Left kidney (tissue), 1 donor: ENCODE measurements at regions not wholly inside any gene's neighbourhood (a gene's known extent, or its start where the extent isn't known, plus 50 kb on each side); places are given as distances from the start of the nearest gene placed in this dataset.
"Not testable (repeated sequence)": the region's sequence is repeated elsewhere in the genome, so short reads cannot be mapped to it uniquely, and the experiment has no call there.

Source experiments
- DNase-seq: peaks from one replicate; pipeline ENCODE4 v3.0.0-alpha.2; 2013

DNA sequence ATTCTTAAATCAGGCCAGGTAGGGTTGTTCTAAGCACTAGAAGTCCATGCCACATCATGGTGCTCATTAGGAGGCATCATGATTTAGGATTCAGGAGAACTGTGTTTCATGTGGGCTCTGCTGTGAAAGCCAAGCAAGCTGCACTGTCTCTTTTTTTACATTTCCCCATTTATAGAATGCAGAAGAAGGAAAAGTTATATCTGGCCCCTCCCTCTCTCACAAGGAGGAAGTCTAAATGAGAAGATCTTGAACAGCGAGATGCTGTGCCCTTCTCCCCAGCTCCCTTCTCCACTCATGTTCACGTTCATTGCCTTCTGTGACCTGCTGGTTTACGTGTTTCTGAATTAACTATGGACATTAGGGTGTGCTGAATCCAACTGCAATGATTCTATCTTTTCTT is 178.5 kb upstream of the RASGRP1 start:
- no peak for DNase-seq

DNA sequence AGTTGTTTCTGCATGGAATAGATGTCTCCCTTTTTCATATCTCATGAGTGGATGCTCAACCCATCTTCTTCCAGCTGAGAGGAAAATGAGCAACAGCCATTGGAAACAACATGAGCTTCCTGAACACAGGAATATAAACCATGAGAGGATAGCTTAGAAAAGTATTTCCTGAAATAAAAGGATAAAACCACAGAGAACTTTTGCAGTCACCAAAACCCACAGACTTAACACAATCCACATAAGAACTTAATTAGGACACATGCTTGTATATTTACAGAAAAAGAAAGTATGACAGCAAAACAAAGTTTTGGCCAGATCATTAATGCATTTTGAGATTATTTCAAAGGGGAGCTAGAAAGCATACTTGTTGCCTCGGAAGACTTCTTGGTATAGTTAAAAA is 180.5 kb upstream of the RASGRP1 start:
- DNase-seq: no peak

DNA sequence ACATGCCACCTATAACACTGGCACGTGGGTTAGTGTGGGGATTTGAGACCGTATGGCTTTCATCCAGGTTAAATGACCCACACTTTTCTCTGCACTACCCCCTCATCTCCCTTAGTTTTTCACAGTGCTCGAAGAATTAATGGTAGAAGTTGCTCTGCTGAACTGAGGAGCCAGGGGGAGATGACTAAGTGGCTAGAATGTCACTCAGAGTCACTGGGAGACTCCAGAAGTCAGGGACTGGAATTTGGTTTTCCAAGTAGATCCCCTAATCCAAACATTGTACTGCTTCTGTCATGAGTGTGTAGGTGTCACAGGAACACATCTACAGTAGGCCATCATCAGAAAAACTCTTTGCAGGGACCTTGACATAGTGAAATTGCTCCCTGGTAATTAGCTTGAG is 181.0 kb upstream of the RASGRP1 start:
- DNase-seq: no peak

DNA sequence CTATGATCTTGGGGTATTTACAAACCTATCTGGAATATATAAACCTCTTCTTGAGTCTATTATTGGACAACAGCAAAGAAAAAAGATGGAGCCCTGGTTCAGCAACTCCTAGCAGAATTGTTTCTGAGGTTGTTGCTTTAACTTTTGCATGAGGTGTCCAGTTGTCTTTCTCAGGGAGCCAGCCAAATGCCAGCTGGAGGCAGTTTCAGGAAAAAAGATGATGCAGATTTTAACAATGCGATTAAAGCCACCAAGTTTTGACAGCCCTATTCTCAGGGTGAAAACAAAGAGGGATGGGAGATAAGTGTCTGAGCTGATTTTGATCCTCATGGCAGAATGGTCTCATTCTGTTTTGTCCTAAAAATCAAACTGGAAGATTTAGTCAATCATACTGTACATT is 181.6 kb upstream of the RASGRP1 start:
- DNase-seq: no peak

DNA sequence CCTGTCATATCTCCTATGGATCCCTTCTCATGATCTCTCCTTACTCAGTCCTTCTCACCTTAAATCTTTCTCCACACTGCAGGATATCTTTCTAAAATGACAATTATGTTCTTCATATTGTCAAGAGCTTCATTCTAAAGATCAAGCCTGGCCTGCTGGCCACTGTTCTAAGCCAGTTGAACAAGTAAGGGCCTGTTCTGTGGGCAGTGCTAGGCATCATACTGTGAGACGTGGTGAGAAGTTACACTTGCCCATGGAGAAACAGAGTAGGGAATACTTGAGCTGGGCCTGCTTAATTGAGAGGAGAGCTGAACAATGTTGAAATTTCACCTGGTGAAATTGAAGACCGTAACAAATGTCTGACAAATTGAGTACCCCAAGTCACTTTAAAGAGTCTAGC is 184.1 kb upstream of the RASGRP1 start:
- no peak for DNase-seq

DNA sequence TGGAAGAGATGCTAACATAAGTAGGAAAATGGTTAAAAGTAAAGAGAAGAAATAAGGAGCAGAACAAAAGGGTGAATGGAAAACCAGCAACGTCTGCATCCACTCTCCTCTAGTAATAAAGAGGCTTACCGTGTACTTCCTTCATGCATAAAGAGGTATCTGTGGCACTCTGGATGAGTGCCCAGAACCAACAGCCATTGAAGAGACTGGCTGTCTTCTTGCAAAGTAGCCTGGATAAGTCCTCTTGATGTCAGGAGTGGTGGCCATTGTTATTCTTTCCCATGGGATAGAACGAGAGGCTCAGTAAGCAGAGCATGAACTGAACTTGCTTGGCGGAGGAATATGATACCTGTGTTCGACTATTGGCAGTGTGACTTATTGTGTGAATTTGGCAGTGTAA is 186.2 kb upstream of the RASGRP1 start:
- DNase-seq: no peak

DNA sequence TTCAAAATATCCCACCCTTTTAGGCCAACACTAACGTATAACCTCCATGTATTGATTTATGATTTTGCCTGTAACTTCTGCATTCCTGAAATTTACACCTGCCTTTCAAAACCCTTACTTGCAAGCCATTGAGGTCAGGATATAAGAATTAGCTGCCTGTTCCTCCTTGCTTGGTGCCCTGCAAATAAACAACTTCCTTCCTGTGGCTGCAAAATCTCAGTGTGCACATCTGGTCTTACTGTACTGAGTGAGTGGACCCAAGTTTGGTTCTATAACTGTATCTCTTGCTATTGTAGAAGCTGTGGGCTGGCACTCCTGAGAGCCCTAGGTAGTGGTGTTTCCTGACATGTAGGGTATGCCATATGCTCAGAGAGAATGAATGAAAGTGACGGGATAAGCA is 191.1 kb upstream of the RASGRP1 start:
- DNase-seq: no peak

DNA sequence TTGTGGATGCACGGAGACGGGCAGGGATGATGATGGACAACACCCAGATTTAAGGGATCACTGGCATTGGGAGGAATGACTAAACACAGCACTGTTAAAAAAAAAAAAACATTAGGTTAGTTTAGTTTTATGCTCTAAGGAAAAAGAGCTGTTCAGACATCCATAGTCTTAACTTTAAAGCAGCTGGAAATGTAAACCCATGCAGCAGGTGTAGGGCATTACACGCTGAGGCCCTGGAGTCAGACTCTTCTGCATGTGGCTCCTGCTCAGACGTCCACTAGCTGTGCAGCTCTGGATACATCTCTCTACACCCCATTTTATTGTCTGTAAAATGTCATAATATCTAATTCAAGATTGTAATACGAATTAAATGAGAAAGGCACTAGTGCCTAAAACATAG is 191.8 kb upstream of the RASGRP1 start:
- no peak for DNase-seq

DNA sequence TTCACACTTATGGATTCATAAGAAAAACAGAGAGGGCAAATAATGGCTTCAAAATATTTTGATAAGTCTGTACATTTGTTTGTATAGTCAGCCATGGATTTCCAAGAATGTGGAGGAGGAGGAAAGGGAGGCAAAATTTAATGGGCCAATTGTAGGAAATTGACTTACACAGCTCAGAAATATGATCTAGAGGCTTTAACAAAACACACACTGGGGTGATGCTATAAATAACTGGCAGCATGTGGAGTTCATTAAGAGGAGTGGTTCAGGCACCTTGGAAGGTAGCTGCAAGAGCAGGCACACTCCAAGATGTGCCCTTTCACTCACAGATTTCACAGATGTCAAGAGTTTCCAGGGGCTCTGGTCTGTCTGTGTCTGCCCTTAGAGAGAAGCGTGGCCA is 193.4 kb upstream of the RASGRP1 start:
- peak; percentile 42 for DNase-seq

DNA sequence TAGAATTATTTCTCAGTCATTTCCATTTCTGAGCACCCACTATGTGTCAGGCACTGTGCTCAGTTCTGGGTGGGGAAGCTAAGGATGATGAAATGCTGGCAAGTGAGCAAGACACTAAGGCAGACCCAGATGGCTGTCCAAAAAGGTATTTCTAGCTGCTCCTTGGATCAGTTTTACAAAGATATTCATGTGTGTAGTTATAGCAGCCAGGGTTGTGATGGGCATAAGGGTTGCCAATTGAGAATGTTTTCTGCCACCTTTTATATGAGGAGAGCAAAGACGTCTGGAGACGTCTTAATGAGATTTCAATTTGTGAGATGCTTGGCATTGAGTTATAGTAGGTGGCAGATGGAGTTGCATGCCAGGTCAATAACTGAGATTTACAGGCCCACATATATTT is 197.1 kb upstream of the RASGRP1 start:
- no peak for DNase-seq

DNA sequence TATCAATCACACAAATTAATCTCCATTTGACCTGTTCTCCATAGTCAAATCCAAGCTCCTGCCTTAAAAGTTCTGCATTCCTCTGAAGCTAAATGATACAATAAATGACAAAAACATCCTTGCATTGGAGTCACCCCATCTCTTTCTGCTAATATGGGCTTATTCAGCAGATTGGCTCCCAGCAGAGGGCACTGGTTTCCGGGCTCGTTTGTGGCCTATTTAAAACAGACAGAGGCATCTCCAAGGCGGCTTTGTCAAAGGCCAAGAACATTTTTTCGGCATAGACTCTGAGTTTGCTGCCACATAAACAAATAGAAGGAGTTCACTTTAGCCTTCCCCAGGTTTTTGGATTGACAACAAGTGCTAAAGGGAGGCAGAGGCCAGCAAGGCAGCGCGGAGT is 204.4 kb upstream of the RASGRP1 start:
- no peak for DNase-seq

DNA sequence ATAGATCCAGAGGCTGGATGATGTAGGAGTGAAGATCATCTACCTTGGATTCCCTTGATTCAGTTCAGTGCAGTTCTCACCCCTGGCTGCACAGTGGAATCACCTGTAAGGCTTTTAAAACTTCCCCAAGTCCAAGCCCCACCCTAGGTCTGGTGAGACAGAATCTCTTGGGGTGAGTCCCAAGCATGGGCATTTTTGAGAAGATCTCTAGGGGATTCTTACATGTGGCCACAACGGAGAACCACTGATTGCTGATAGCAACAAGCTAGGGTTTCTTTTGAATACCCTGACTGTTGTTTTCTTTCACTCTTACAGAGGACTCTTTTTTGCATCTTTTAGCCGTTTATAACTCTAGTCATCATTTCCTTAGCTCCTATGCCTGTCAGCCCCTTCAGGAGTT is 204.9 kb upstream of the RASGRP1 start:
- DNase-seq: no peak

DNA sequence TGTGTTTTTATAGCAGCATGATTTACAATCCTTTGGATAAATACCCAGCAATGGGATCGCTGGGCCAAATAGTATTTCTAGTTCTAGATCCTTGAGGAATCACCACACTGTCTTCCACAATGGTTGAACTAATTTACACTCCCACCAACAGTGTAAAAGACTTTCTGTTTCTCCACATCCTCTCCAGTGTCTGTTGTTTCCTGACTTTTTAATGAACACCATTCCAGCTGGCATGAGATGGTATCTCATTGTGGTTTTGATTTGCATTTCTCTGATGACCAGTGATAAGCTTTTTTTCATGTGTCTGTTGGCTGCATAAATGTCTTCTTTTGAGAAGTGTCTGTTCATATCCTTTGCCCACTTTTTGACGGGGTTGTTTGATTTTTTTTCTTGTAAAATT is 209.5 kb upstream of the RASGRP1 start:
- not testable (repeated sequence) for DNase-seq

DNA sequence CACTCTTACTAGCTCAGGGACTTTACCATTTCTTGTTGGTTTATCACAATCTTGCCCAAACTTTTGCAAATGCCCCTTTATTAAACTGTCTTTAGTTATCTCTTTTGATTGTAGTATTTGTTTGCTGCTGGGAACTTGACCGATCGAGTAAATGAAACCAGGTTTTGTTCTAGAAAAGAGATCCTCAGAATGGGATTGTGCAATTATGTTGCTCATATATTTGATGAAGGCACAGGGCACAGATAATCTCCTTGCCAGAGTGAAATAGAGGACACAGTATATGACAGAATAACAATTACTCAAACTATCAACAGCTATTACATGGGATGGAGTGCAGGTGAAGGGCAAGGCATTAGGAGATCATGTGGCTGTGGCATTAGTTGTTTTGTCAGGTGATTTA is 216.6 kb upstream of the RASGRP1 start:
- no peak for DNase-seq

DNA sequence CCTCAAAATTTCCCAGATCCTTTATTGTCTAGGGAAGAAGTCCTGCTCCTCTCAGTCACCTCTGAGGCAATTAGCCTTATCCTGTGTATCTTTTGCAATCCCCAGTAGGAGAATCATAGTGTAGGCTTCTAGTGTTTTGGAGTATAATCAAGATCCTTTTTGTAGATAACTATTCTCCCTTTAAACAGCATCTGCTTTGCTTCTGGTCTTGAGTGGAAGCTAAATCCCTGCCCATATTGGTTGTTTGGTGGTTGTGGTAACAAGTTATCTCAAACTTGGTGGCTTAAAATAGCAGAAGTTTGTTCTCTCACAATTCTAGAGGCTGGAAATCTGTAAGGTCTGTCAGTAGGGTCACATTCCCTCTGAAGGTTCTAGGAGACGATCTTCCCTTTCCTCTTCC is 217.5 kb upstream of the RASGRP1 start:
- DNase-seq: no peak

DNA sequence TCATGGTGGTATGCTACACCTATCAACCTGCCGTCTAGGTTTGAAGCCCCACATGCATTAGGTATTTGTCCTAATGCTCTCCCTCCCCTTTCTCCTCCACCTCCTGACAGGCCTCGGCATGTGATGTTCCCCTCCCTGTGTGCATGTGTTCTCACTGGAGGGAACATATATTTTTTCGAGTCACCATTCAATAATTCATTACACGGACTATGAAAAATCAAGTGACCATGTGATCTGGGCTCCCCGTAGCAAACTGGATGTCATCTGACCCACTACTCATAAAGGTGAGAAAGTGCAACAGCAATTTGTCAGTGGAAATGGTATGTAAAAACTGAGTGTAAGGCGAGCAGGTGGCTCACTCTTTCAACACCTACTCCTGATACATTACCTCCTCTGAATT is 224.3 kb upstream of the RASGRP1 start:
- DNase-seq: no peak

DNA sequence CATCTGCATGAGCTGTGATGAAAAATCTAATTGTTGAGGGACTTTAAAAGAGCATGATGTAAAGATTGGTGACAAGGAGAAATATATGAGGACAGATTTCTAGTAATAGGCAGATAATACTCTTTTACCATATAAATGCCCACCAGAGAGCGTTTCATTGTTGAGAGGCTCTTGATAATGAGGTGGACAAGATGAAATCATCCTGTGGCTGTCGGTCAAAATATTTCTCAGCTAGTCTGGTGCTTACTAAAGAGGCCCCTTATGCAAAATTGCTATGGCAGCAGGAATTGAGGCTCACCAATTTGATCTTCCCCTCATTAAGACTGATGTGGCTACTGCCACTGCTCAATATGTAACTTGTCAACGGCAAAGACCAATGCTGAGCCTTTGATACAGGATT is 225.0 kb upstream of the RASGRP1 start:
- DNase-seq: no peak

DNA sequence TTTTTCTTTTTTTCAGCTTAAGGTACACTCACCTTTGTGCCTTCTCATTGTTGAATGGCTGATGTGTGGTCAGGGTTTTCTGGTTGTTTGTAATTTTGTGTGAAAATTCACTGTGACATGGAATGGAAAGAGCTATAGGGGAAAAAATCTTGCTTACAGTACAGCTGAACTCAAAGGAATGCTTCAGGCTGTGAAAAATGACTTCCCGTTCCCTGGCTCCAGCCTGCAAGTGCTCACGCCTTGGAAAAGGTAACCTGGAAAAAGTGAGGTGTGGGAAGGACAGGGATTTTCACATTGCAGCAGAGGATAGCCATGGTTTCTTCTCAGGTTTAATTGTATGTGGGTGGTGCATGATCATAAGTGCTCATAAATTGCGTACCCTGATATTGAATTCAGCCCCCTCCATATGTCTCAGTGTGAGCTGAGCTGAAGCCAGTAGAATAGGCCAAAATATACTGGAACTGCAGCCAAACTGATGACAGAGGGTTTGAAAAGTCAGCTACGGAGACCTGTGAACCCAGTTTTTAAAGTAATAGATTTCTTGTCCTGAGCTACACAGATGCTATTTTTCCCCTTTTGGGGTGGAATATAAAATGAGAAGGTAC is 228.7 kb upstream of the RASGRP1 start:
- no peak for DNase-seq

DNA sequence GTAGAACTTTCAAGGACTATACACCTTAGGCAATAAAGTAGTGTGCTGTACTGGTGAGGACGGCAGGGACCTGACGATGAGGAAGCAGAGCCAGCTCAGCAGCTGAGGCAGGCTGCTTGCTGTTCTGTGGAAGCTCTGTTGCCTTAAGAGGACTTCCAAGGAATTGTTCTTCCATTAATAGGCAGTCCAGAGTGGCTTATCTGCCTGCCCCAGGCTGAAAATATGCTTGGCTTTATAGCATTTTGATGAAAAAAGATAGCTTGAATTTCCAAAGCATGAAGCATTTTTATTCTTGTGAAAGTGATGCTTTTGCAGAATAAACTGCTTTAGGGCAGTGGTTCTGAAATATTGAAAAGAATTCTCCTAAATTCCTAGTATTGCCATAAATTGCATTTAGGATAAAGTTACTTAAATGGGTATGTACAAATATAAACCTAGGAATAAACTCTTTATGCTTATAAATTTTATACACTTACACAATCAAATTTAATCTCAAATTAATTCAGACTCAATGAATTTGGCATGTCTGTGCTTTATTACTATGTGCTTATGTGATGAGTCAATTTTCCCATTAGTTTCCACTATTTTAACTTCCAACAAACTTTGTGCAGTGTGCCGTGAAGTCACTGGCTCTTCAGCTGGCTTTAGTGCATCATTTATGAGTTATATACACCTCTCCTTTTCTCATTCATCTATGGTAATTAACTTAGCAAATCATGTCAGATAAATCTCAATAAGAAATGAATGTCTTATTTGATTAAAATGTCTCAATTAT is 231.0 kb upstream of the RASGRP1 start:
- DNase-seq: no peak

DNA sequence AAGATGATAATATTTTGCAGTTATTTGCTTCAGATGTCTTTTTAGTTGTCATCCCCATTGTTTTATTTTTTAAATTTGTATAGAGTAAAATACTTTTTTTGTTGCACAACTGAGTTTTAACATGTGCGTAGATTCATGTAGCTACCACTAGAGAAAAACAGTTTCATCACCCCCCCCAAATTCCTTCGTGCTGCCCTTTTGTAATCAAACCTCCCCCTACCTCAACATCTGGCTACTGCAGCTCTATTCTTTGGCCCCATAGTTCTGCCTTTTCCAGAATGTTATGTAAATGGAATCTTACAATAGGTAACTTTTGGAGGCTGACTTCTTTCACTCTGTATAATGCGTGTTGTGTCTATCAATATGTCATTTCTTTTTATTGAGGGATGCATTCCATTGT is 232.0 kb upstream of the RASGRP1 start:
- no peak for DNase-seq

DNA sequence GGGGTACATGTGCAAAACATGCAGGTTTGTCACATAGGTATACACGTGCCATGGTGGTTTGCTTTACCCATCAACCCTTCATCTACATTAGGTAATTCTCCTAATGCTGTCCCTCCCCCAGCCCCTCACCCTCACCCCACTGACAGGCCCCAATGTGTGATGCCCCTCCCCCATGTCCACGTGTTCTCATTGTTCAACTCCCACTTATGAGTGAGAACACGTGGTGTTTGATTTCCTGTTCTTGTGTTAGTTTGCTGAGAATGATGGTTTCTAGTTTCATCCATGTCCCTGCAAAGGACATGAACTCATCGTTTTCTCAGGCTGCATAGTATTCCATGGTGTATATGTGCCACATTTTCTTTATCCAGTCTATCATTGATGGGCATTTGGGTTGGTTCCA is 232.9 kb upstream of the RASGRP1 start:
- not testable (repeated sequence) for DNase-seq

DNA sequence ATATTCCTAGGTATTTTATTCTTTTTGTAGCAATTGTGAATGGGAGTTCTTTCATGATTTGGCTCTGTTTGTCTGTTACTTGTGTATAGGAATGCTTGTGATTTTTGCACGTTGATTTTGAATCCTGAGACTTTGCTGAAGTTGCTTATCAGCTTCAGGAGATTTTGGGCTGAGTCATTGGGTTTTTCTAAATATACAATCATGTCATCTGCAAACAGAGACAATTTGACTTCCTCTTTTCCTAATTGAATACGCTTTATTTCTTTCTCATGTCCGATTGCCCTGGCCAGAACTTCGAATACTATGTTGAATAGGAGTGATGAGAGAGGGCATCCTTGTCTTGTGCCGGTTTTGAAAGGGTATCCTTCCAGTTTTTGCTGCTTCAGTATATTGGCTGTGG is 234.6 kb upstream of the RASGRP1 start:
- DNase-seq: not testable (repeated sequence)

DNA sequence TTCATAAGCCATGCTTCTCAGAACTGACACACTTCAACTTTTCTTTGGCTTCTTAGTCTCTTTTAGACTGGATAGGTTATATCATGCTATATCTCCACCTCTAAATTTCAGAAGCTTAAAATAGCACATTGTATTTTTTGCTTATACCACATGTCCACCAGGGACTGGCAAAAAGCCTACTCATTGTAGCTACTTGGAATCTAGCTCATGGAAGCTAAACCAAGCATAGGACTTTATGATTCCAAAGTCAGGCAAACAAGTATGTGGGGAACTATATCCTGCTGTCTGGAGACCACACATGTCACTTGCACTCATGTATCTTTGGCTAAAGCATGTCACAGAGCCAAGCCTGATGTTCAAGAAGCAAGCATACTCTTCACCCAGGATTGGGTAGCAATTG is 245.0 kb upstream of the RASGRP1 start:
- no peak for DNase-seq

DNA sequence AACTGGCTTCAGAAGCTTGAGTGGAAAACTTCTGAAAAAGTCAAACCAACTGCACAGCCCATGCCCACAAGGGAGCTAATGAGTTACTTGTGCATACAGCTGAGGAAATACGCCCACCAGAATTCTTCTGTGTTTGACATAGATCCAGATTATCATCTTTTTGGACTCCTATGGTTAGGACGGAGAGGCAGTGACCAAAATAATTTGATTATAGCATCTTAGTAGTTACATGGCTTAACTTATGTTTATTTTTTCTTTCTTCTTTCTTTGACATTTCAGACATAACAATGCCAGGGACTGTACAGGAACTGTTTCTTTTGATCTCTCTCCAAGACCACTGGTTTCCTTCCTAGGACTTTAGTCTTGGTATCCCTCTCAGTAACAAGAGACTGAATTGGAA is 246.1 kb upstream of the RASGRP1 start:
- DNase-seq: no peak
